Astrocyte of the hippocampus (primary cell): ENCODE measurements at regions not wholly inside any gene's neighbourhood (a gene's known extent, or its start where the extent isn't known, plus 50 kb on each side); places are given as distances from the start of the nearest gene placed in this dataset.

Experiments used
- DNase-seq: peaks from one replicate; pipeline ENCODE4 v3.0.0; 2011; ENCODE audit warnings: low read depth, low spot score

DNA sequence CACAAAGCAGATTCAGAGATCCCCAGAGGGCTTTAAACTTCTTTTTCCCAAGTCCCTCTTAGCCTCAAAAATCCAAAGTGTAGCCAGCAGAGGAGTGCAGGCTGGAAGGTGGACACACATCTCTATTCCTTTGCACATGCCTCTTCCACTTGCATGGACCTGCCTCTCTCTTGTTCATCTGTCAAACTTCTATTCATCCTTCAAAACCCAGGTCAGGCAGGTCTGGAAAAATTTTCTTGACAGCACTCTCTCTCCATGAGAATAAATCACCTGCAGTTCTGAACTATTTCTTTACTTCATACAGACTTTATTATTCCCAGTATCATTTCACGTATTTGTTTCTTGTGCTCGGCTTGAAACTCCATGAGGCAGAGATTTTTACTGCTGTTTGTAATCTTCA is 127.5 kb downstream of the SS18 start:
- no peak for DNase-seq

DNA sequence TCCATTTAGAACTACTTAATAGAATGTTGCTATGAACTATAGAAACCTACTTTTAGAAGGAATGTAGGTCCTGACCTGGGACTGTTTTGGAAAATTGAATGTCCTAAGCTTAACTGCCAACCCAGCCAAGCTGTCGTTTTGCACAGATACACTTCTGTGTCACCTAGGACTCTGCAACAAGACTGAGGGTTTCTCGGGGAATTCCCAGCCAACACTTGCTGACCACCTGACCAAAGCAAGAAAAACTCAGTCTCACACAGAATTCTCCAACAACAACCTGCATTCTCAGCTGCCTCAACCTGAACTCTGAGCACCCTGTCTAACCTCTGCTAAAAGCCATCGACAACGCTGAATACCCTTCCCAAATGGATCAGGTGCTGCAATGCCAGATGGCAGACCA is 128.2 kb downstream of the SS18 start:
- no peak for DNase-seq

DNA sequence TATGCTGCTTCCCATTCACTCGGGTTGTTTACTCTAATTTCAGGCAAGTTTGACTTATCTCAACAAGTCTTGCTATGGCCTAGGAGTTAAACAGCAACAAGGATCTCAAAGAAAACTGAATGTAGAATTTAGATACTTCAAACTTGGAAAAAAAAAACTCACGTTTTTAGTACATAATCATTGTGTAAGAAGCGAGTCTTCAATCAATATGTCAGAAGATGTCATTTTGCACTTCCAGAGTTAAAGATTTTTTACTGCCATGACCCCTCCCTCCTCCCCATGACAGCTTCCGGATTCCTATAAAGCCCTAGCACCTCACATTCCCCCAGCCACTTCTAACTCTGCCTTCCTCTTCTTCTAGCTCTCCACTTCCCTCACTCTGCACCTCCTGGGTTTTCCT is 133.4 kb downstream of the SS18 start:
- no peak for DNase-seq

DNA sequence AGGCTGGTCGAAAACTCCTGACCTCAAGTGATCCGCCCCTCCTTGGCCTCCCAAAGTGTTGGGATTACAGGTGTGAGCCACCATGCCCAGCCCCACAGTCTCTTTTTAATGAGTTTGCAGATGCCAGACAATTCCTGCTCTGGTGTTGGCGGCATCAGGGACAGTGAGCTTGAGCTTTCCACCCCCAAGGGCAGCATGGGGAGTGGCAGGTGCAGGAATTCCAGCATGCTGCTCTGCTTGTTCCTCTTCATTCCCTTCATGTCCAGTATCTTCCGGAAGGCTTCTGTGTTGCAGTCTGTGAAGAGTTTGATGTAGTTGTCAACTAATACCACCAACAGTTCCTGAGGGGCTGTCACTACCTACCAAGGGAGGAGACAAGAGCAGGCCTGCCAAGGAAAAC is 137.3 kb downstream of the SS18 start:
- DNase-seq, result no peak

DNA sequence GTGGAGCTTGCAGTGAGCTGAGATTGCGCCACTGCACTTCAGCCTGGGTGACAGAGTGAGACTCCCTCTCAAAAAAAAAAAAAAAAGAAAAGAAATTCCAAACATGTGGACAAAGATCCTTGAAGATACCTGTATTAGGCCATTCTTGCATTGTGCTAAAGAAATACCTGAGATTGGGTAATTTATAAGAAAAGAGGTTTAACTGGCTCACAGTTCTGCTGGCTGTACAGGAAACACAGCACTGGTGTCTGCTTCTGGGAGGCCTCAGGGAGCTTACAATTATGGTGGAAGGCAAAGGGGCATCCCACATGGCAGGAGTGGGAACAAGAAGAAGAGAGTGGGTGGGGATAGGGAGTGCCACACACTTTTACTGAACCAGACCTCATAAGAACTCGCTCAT is 140.1 kb downstream of the SS18 start:
- DNase-seq, result no peak

DNA sequence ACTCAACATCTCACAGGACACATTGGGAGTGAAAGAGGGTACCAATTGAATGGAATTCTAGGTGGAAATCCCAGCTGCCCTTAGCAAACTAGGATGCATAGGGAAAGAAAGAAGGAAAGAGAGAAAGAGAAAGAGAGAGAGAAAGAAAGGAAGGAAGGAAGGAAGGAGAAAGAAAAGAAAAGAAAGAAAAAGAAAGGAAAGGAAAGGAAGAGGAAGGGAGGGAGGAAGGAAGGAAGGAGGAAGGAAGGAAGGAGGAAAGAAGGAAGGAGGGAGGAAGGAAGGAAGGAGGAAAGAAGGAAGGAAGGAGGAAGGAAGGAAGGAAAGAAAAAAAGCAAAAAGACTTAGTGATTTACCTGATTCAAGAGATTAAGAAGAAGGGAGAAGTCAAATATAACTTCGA is 143.9 kb downstream of the SS18 start:
- DNase-seq, result no peak

DNA sequence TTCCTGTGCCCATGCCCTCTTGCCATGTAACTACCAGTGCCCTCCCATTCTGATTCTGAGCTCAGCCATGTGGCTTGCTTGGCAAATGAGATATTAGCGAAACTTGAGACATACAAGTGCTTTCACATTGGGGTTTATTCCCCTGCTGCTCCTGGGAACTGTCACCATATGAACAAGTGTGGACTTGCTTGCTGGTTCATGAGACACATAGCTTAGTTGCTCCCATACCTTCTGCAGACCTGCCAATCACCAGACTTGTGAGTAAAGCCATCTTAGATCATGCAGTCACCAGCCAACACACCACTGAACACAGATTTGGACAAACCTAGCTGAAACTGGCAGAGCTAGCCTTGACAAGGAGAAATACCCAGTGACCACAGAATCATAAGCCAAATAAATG is 155.1 kb downstream of the SS18 start:
- DNase-seq, result no peak

DNA sequence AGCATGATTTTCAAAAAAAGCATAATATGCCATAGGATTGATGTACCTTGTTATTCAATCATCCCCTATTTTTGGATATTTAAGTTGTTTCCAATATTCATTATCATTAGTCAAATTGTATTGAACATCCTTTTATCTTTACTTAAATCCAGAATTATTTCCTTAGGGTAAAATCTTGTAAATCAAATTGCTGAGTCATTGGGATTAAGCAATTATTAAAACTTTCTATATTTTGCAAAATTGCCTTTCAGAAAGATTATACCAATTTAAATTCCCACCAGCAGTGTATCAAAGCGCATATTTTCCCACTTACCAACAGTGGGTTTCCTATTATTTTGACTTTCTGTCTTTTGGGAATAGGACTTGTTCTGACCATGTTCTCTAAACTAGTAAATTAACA is 159.3 kb downstream of the SS18 start:
- DNase-seq, result no peak

DNA sequence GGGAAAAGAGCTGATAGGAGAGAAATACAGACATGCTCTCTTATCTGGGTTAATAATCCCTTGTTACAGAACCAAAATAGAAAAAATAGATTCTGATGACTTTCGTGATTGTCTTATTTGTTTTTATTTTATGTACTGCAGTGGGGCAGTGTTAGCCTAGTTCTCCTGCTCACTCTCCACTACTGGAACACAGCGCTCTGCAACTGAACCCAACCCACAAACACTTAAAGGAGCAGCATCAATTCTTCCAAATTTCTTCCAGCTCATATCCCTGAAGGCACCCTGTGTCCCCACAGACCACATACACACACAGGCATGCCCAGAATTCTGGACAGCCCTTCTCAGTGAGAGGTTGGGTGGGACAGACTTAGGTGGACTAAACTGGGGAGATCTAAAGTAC is 160.6 kb downstream of the SS18 start:
- no peak for DNase-seq

DNA sequence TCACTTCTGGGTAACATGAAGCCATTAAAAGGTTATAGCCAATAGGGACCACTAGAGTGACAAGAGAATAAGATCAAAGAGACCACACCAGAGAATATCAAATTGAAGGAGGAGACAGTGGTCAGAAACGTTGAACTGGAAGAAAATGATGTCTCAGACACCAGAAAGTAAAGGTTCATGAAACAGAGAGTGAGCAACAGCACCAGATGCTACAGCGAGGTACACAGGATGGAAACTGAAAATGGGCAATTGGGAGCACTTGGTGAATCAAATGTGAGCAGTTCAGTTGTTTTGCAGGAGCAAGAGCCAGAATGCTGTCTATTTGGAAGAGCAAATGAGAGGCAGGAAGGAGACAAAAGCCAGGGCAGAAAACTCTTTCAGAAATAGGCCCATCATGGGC is 162.6 kb downstream of the SS18 start:
- DNase-seq, result no peak

DNA sequence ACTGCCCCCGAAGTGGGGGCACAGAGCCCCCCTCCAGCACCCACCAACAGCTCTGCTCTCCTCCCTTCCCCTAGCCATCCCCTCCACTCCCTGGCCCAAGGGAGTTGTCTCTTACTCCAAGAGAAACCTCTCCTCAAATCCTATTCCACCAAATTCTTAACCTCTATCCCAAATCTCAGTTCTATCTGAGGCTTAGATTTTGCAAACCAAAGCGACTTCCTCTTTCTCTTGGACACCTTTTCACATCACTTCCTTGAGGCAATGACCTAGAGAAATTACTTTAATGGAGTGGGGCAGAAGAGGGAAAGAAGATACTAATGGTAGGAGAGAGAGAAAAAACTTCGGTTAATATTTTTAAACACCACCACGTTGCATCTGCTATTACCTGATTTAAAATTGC is 167.2 kb downstream of the SS18 start:
- DNase-seq, result no peak

DNA sequence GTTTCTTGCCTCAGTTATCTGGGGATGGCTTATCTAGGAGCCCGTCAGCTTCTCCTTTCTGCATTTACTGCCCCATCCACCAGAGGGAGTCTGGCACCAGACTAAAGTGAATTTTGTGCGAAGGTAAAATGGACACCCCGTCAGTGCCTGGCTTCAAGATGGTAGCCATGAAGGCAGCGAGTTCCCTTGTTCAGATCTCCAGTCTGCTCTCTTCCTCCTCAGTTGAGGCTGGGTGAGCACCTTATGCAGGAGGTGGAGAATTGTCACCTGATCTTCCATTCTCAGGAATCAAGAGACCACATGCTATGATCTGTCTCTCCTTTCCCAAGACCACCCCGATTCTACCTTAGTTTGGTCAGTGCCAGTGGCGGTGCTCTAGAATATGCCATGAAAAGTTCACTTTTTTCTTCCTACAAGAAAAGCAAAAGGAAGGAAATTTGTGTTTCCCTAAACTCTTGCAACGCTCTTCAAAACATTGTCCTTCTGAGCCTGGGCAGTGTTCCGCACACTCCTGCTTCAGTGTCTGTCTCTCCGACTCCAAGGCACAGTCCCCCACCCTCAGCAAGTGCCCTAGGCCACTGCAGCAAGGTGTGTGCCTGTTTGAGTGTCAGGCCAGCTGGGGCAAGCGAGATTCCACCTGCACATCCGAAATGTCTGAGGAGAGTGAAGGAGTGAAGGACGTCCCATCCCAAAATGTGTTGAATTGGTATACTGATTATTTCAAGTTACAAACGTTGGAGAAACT is 168.6 kb downstream of the SS18 start:
- DNase-seq, result peak; percentile 5

DNA sequence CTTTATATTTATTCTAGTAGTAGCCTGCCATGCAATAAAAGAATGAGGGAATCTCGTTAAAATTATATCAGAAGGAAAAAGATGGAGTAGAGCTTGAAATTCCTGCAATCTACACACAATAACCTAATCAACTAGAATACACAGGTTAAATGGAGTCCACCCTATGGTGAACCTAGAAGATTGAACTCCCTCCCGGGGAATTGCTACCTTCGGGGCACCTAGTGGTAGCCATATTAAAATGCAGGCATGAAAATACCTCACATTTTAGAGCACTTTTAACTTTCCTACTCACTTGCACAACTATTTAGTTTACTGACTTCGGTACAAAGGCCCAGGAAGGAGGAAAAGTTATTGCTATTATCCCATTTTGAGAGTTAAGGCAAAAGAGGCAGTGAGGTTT is 174.5 kb downstream of the SS18 start:
- no peak for DNase-seq

DNA sequence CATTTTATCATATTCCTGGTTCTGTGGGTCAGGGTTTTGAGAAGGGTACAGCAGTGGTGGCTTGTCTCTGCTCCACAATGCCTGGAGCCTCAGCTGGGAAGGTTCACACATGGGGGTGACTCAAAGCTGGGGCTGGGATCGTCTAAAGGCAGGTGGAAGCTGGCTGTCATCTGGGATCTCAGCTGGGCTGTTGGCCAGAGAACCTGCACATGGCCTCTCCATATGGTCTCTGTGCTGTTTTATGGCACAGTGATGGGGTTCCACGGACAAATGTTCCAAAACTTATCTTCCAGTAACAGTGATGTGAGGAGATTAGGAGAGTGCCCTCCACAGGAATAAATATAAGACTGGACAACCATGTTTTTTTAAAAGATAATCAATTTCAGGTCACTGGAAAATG is 191.4 kb downstream of the SS18 start:
- no peak for DNase-seq

DNA sequence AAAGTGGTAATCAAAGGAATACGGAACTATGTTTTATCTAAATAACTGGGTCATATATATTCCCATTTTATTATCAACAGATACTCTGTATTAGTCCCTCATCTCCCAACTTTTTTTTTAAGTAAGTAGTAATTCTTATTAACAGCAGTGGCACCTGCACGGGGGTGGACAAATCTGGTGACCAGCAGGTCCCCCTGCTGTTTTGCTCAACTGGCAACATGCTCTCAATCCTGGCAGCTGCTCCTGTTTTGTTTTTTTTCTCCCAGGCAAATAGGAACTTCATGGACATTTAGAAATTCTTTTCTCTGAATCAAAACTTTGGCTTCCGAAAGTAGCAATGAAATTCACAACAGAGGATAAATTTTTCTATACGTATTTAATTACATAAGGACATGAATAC is 193.5 kb downstream of the SS18 start:
- no peak for DNase-seq

DNA sequence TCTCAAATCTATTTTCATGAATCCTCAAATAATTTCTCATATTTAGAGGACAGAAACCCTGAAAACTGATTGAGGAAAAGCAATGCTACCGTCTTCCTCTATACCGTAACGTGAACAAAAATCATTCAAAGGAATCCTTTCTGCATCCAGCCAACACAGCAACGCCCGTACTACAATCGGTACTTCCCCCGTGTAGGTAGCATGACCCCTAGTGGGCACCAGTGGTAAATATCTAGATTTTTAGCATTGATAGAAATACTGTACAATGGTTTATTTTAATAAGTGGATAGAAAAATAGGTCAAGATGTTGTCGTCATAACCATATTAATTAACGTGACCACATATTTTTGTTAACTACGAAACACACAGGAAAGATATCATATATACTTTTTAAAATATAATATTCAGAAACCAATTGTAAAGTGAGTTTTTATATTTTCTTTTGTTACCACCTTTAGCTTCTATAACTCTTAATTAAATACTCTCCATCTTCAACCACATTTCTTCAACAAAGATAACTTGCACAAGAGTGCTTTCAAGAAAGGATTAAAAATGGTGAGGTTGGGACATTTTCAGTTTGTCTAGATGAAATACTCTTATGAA is 194.1 kb downstream of the SS18 start:
- peak; percentile 60 for DNase-seq

DNA sequence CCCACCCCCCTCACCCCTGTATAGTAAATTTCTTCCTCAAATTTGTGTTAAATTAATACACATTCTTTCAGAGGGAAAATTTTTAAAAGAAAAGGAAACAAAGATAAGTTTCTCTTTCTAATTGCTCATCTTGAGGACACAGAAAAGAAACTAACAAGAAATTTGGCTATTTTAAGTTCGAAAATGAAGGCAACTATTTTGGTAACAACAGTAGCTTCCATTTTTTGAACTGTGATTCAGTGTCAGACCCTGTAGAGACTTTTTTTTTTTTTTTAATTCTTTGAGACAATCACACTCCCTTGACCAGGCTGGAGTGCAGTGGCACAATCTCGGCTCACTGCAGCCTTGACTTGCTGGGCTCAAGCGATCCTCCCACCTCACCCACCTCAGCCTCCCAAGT is 194.9 kb downstream of the SS18 start:
- no peak for DNase-seq

DNA sequence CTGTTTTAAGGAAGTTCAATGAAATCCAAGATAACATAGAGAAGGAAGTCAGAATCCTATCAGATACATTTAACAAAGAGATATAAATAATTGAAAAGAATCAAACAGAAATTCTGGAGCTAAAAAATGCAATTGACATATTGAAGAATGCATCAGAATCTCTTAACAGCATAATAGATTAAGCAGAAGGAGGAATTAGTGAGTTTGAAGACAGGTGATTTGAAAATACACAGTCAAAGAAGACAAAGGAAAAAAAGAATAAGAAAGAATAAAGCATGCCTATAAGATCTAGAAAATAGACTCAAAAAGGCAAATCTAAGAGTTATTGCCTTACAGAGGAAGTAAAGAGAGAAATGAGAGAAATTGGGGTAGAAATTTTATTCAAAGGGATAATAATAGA is 204.1 kb downstream of the SS18 start:
- no peak for DNase-seq

DNA sequence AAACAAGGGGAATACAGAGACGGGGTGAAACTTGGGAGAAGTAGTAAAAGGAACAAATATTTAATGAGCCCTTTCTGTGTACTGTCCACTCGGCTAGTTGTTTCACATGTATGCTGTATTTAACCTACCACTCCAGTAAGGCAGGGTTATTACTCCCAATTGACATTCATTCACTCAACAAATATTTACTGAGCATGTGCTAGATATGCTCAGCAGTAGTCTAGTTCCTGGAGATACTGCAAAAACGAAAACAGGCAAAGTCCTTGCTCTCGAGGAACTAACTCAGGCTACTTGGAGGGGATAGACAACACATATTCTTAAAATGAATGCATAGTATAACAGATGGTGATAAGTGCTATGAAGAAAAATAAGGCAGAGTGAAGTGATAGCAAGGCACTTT is 207.3 kb downstream of the SS18 start:
- no peak for DNase-seq

DNA sequence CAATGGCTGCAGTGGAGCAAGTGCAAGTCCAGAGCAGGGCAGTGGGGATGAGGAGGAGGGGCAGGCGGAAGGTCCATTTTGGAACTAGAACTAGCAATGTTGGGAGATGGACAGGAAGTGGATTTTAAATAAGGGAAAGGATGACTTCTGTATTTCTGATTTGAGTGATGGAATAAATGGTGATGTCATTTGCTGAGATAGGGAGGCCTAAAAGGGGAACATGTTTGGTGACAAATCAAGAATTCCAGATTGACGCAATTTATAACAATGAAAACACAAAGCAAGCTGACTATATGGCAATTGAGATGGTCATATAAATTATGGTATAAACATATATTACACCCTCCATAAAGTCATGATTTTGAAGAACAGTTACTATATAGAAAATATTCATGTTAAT is 209.3 kb downstream of the SS18 start:
- no peak for DNase-seq

DNA sequence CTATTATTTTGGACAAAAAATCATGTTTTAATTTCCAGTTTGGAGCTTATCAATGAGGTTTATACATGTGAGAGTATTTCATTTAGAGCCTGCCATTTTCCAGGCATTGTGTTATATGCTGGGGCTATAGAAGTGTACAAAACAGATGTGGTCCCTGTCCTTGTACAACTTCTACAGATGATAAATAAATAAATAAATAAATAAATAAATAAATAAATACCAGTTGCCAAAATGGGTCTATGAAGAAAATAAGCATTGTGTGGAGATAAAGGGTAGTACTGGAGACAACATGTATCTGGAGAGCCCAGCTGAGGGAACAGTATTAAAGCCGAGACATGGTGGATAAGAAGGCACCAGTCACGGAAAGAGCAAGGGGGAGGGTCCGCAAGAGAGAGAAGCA is 210.0 kb downstream of the SS18 start:
- DNase-seq, result no peak

DNA sequence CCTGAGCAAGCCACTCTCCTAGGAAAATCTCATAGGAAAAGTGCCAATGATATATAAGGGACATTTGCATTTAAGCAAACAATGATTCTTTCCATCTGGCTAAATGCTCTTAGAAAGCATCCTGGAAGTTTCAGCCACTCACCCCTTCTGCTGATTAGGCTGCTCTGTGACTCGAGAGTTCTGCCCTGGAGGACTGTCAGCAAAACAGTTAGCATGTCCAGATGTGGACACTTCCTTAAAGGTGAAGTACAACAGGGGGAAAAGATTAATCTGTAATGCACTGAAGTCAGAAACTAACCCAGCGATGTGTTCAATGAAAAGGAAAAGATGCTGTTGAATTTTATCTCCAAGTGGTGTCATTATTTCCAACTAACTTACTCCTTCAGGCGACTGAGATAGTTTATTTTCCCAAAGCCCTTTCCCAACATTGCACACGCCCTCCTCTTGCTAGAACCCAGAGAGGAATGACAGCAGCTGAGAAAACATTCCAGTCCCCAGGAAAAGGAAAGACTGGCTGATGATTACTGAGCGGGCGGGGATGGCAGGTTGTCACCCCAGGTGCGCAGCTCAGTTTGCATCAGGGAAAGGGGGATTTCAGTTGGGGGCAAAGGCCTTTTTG is 214.0 kb downstream of the SS18 start:
- DNase-seq, result no peak

DNA sequence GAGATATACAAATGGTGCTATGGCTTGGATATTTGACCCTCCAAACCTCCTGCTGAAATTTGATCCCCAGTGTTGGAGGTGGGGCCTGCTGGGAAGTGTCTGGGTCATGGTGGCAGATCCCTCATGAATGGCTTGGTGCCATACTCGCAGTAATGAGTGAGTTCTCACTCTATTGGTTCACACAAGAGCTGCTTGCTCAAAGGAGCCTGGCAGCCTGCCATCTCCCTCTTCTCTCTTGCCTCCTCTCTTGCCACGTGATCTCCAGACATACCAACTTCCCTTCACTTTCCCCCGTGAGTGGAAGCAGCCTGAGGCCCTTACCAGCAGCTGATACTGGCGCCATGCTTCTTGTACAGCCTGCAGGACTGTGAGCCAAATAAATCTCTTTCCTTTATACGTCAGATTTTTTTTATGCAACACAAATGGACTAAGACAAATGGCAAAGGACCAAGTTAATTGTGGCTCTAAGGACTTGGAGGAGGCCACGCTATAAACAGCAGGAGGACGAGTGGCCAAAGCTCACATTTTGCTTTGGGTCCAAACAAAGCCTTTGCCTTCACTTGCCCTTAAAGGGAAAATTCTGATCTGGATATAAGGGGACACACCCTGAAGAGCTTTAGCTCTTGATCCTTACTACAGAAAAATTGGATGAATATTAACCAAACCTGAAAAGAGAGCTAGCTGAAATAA is 214.7 kb downstream of the SS18 start:
- DNase-seq, result peak; percentile 4
